T-helper 1 cell treated with Interleukin-12 subunit alpha and Interleukin-12 subunit beta and Interleukin-4 antibody, amounts not matched to agents 30 ng/mL and 1 ng/mL, for 36 hours (primary cell): ENCODE measurements at regions not wholly inside any gene's neighbourhood (a gene's known extent, or its start where the extent isn't known, plus 50 kb on each side); places are given as distances from the start of the nearest gene placed in this dataset.

Source experiments
- intact Hi-C: fragments of 100-400 bp; cut with micrococcal nuclease; formaldehyde crosslinking; loops from one replicate; pipeline ENCODE4 v1.15.1; 2024

GRCh38 chr1:209435654-209436566 is 147.6 kb upstream of the CAMK1G start:
- intact Hi-C loops = loop anchor here (1.0 kb wide), 1 partner anchor 233 kb away; no protein-coding TSS in a partner anchor

DNA sequence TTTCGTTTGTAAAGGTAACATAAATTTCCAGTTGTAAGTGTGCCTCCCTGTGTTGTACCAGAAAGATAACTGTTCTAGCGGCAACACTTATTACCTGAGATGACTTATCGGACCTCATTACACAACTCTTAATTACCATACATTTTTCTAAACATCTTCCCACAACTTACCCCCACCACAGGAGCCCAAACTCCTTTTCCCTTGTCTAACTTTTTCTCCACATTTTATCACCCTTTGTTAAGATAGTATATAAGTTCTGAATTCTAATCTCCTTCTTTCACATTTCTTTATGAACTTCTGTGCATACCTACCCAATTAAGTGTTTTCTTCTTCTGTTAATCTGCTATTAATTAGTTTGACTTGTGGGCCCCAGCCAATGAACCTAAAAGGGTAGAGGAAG is 143.7 kb upstream of the CAMK1G start:
- intact Hi-C loops = no loop called here

GRCh38 chr1:209443361-209443931 is 140.1 kb upstream of the CAMK1G start:
- intact Hi-C loops = no loop called here

- intact Hi-C loops = no loop called here
Measured at GRCh38 chr1:209443975-209444651, 139.4 kb upstream of the CAMK1G start.

- intact Hi-C loops = no loop called here
Measured at GRCh38 chr1:209444961-209445360, 138.6 kb upstream of the CAMK1G start.

DNA sequence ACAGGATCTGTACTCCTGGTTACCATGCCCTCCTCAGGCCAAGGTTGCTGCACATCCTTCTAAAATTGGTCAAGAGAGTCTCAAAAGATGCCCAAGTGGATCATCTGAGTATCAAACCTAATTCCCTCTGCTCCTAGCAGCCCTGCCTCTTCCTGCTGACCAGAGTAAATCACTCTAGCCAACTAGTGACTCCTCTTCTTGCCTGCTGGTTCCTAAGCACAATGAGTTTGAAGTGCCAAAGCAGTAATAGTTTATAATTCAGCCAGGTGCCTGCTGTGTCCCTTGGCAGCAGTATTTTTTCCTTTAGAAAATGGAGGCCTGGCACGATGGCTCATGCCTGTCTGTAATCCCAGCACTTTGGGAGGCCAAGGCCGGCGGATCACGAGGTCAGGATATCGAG is 137.9 kb upstream of the CAMK1G start:
- intact Hi-C loops = no loop called here

- intact Hi-C loops = no loop called here
Measured at GRCh38 chr1:209446356-209446755, 137.2 kb upstream of the CAMK1G start.

GRCh38 chr1:209454340-209454994 is 129.0 kb upstream of the CAMK1G start:
- intact Hi-C loops = no loop called here

DNA sequence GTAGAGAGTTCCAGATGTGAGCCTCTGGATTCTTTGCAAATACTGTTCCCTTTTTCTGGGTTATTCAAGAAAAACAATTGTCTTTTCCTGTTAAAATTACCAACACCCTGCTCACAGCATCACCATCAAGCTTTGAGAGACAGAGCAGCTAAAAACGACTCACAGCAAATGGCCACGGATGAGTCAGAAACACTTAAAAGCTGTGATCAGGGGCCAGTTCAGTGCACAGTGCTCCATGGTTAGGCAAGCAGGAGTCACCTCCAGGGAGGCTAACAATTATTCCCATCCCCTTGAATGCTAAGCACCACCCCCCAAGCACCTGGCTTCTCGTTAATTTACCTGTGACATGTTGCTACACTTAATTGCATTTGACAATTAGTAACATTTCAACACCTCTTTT is 128.4 kb upstream of the CAMK1G start:
- intact Hi-C loops = no loop called here

DNA sequence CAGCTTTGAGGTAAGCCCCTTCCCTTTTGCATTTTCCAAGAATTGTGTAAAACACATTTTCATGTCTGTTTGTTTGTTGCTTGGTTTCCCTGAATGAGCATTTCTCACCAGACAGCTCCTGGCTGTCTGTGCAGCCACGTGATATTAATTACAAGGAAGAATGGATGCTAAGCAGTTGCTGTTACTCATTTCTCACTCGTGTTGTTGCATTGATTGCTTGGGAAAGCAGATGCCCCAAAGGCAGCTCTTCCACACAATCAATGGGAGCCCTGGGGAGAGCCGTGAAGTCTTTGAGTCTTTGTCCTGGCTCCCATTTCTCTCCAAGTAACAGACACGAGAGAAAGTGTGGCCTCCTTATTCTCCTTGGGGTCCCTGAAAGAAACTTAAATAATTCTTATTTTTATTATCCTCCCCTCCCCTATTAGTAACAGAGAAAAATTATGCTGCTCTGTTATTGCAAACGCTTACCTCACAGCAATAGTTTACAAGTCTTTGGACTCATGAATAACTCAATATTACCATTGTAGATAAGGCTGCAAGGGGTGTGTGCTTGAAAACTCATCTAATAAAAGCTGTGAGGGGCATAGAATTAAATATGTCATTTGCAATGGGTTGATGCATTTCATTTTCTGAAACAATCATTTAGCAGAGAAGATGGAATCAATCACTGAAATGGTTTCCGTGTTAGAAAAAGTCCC is 127.7 kb upstream of the CAMK1G start:
- intact Hi-C loops = no loop called here

GRCh38 chr1:209456878-209457277 is 126.6 kb upstream of the CAMK1G start:
- intact Hi-C loops = no loop called here

GRCh38 chr1:209457401-209458125 is 126.0 kb upstream of the CAMK1G start:
- intact Hi-C loops = no loop called here

- intact Hi-C loops = no loop called here
Measured at GRCh38 chr1:209458921-209459320, 124.6 kb upstream of the CAMK1G start.

- intact Hi-C loops = no loop called here
Measured at GRCh38 chr1:209461168-209461567, 122.3 kb upstream of the CAMK1G start.

- intact Hi-C loops = no loop called here
Measured at GRCh38 chr1:209462433-209462832, 121.1 kb upstream of the CAMK1G start.

DNA sequence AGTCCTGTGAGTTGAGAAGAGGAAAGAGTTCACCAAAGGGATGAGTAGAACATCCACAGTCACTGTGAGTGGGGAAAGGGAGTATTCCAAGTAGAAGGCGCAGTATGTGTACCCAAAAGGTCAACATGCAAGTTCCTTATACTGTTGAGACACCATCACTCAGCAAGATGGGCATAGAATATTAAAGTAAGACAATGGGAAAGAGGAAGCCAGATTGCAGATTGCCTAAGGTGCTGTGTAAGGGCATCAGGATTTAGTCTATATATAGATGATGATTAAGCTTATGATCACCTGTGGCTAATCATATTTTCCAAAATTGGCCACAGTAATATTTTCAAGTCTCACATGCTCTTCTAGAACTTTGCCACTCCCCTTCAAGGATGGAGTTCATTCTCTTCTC is 120.1 kb upstream of the CAMK1G start:
- intact Hi-C loops = no loop called here

- intact Hi-C loops = no loop called here
Measured at GRCh38 chr1:209473025-209473424, 110.5 kb upstream of the CAMK1G start.

GRCh38 chr1:209480345-209480744 is 103.2 kb upstream of the CAMK1G start:
- intact Hi-C loops = no loop called here

DNA sequence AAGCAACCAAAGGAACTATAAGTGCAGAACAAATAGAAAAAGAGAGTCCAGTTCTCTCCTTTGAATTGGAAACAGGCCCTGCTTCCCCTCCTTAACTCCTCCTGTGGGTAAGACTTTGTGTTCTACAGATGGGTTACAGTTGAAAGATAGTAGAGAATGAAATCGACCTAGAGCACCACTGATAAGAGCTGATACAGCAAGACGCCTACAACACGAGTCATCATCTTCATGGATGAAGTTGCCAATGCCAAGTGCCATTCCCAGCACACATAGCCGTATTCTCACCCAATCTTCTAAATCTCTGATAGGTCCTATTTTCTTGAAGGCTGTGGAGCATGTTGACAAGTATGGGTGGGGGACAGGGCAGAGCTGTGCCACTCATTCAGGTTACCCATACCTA is 99.8 kb upstream of the CAMK1G start:
- intact Hi-C loops = no loop called here

DNA sequence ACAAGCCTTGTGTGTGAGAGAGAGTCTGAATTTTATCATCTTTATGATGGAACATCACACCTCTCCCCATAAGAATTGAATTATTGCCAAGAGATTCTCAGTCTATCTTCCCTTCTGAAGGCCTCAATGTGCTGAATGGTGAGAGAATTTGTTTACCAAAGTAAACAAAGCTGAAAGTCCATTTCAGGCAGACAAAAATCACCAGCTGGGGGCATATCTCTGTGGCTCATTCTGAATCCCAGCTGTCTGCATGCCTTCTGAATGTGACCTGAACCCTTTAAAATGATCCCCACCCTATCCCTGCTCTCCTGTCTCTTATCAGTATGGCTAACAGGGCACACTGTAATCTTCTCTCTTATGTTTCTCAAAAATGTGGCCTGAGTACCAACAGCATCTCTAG is 99.1 kb upstream of the CAMK1G start:
- intact Hi-C loops = no loop called here

GRCh38 chr1:209485167-209485566 is 98.3 kb upstream of the CAMK1G start:
- intact Hi-C loops = no loop called here
